KMS-11 (cell line): ENCODE measurements at regions not wholly inside any gene's neighbourhood (a gene's known extent, or its start where the extent isn't known, plus 50 kb on each side); places are given as distances from the start of the nearest gene placed in this dataset.

ENCODE experiments used
- H2AFZ ChIP-seq: fragments of 200-600 bp; sonication (generic); 2 replicates; pipeline ENCODE4 v1.6.1; 2016; ENCODE audit warnings: antibody characterized with exemption, mixed run types, low read depth
- H3K27ac ChIP-seq: fragments of 200-600 bp; sonication (generic); 2 replicates; pipeline ENCODE4 v1.6.1; 2016; ENCODE audit warnings: mild to moderate bottlenecking, mixed run types
- H3K27me3 ChIP-seq: fragments of 200-600 bp; sonication (generic); 2 replicates; pipeline ENCODE4 v1.6.1; 2017; ENCODE audit warnings: mild to moderate bottlenecking, low read depth, mixed run types, moderate library complexity; ENCODE audit not compliant: insufficient read depth
- H3K36me3 ChIP-seq: fragments of 200-600 bp; sonication (generic); 2 replicates; pipeline ENCODE4 v1.6.1; 2017; ENCODE audit warnings: mild to moderate bottlenecking, mixed run types; ENCODE audit not compliant: insufficient read depth
- H3K4me1 ChIP-seq: fragments of 200-600 bp; sonication (generic); 2 replicates; pipeline ENCODE4 v1.6.1; 2016; ENCODE audit warnings: mild to moderate bottlenecking, low read depth, mixed run types; ENCODE audit not compliant: poor library complexity, severe bottlenecking
- H3K4me2 ChIP-seq: fragments of 200-600 bp; sonication (generic); 2 replicates; pipeline ENCODE4 v1.7.0; 2016; ENCODE audit warnings: mild to moderate bottlenecking, mixed run types
- H3K4me3 ChIP-seq: fragments of 200-600 bp; sonication (generic); IDR thresholded peaks from 2 replicates; pipeline ENCODE4 v1.6.1; 2017; ENCODE audit warnings: low read depth, low read length, mixed read lengths; ENCODE audit not compliant: insufficient read depth
- H3K79me2 ChIP-seq: fragments of 200-600 bp; sonication (generic); 2 replicates; pipeline ENCODE4 v1.6.1; 2016; ENCODE audit warnings: low read depth, mixed run types; ENCODE audit not compliant: insufficient read depth
- H3K9ac ChIP-seq: fragments of 200-600 bp; sonication (generic); 2 replicates; pipeline ENCODE4 v1.6.1; 2016; ENCODE audit warnings: mild to moderate bottlenecking, mixed run types
- H4K20me1 ChIP-seq: fragments of 200-600 bp; sonication (generic); 2 replicates; pipeline ENCODE4 v1.6.1; 2016; ENCODE audit warnings: mild to moderate bottlenecking, mixed run types; ENCODE audit not compliant: insufficient read depth
- TF ChIP-seq, protein P1 (sequence below): fragments of 200-600 bp; sonication (generic); conservative IDR thresholded peaks from 2 replicates; pipeline ENCODE4 v1.6.1; 2017; ENCODE audit warnings: low read depth, mild to moderate bottlenecking, antibody characterized with exemption, low read length, moderate library complexity, mixed read lengths

DNA sequence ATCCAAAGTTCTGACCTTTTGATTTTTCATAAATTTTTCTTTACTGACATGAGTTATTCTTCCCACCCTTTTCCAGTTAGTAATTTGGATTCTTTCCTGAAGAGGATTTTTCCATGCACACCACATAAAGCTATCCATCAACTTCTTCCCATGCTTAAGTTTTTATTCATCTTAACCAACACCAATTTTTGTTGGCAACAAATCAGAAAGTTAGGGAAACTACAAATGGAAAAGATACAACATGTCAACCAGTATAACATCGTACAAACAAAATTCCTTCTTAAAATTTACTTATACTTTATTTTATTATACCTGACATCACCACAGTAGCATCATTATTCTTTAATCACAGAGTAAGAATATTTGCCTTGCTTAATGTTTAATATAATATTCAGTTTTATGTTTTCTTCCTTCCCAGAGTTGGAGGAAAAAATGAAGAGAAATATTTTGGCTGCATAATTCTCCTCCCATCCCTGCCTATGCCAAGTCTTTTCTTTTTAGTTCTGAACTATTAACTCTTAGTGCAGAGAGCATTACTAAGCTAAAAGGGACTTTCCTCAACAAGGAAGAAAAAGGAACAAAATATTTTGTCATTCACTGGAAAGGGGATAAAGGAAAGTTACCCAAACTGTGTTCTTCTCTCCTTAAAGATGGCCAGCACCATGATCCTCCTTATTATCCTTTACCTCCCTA lies 67.5 kb upstream of the MEOX2 start:
- no peak overlapping the region for H3K4me3 ChIP-seq
- no peak overlapping the region for H2AFZ ChIP-seq
- H3K79me2 ChIP-seq: no peaks in the 10 kb centered on the region
- TF ChIP-seq, protein P1, sequence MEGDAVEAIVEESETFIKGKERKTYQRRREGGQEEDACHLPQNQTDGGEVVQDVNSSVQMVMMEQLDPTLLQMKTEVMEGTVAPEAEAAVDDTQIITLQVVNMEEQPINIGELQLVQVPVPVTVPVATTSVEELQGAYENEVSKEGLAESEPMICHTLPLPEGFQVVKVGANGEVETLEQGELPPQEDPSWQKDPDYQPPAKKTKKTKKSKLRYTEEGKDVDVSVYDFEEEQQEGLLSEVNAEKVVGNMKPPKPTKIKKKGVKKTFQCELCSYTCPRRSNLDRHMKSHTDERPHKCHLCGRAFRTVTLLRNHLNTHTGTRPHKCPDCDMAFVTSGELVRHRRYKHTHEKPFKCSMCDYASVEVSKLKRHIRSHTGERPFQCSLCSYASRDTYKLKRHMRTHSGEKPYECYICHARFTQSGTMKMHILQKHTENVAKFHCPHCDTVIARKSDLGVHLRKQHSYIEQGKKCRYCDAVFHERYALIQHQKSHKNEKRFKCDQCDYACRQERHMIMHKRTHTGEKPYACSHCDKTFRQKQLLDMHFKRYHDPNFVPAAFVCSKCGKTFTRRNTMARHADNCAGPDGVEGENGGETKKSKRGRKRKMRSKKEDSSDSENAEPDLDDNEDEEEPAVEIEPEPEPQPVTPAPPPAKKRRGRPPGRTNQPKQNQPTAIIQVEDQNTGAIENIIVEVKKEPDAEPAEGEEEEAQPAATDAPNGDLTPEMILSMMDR: no peak
- no peaks in the 10 kb centered on the region for H4K20me1 ChIP-seq
- no peaks in the 10 kb centered on the region for H3K27me3 ChIP-seq
- no peak overlapping the region for H3K9ac ChIP-seq
- H3K4me2 ChIP-seq: no peak overlapping the region
- no peak overlapping the region for H3K27ac ChIP-seq
- no peaks in the 10 kb centered on the region for H3K36me3 ChIP-seq
- no peaks in the 10 kb centered on the region for H3K4me1 ChIP-seq

DNA sequence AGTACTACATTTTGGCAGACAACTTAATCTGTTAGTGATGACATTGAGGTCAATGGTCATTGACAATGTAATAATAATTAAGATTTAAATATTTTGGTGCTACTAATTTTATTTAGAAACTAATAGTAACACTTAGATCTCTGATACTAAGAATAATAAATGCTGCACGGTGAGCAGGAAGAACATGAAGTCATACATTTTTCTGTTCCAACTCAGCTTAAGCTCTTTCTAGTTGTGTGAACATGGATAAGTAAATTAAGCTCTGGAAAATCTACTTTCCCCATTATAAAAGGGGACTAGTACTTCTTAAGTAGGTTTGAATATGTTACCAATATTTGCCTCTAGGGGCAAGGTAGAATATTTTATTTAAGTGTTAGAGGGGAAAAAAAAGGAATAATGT lies 65.9 kb upstream of the MEOX2 start:
- H3K4me2 ChIP-seq: no peak overlapping the region
- H3K9ac ChIP-seq: no peak overlapping the region
- H3K36me3 ChIP-seq: no peaks in the 10 kb centered on the region
- H3K27me3 ChIP-seq: no peaks in the 10 kb centered on the region
- no peak overlapping the region for H3K4me3 ChIP-seq
- TF ChIP-seq, protein P1: no peak
- no peaks in the 10 kb centered on the region for H3K4me1 ChIP-seq
- H4K20me1 ChIP-seq: no peaks in the 10 kb centered on the region
- no peak overlapping the region for H3K27ac ChIP-seq
- H3K79me2 ChIP-seq: no peaks in the 10 kb centered on the region
- H2AFZ ChIP-seq: no peak overlapping the region

DNA sequence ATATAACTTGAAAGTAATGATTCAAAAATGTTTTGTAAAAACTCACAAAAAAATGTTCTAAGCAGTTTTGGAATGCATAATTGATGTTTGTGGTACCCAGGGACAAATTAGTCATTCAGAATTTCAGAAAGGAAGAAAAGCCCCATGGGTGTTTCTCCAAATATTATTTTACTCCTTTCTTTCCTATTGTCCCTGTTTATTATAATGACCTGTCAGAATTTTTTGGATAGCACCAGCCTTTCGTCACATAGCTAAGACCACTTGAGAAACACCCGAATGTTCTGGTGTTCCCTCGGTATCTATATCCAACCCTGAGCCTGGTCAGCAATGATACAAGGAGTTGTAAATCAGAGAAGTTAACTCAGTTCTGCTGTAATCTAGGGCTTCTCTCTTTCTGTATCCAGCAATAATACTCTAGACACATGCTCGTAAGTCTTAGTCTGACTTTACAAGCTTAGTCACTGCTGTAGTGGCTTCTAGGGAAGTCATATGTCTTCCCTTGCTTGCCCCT lies 64.8 kb upstream of the MEOX2 start:
- Histone ChIP-seq H3K27ac (no peak overlapping the region), H3K36me3 (no peaks in the 10 kb centered on the region), H4K20me1 (no peaks in the 10 kb centered on the region), H3K9ac (no peak overlapping the region), H3K4me1 (no peaks in the 10 kb centered on the region), H3K79me2 (no peaks in the 10 kb centered on the region), H3K27me3 (no peaks in the 10 kb centered on the region), H2AFZ (no peak overlapping the region), H3K4me2 (no peak overlapping the region), H3K4me3 (no peak overlapping the region)
- TF ChIP-seq, protein P1: no peak

DNA sequence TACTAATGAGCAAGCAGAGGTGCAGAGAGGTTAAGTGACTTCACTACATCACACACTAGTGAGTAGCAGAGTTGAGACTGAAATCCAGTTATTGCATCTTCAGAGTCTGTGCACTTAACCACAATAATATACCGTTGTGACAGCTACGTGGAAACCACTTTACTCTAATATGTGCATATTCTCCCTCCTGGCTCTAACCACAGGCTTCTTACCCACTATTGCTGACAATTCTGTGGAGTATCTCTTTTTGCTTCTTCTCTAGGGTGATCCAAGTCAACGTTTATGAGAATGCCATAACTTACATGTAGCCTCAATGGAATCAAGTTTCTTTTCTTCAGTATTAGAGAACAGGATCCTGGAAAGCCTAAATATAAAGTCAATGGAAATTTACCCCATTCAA lies 64.2 kb upstream of the MEOX2 start:
- H4K20me1 ChIP-seq: no peaks in the 10 kb centered on the region
- no peak overlapping the region for H2AFZ ChIP-seq
- no peaks in the 10 kb centered on the region for H3K36me3 ChIP-seq
- no peak overlapping the region for H3K9ac ChIP-seq
- no peaks in the 10 kb centered on the region for H3K79me2 ChIP-seq
- H3K27ac ChIP-seq: no peak overlapping the region
- H3K4me3 ChIP-seq: no peak overlapping the region
- TF ChIP-seq, protein P1: no peak
- H3K4me1 ChIP-seq: no peaks in the 10 kb centered on the region
- no peaks in the 10 kb centered on the region for H3K27me3 ChIP-seq
- no peak overlapping the region for H3K4me2 ChIP-seq
